ENCODE measurements at regions not wholly inside any gene's neighbourhood (a gene's known extent, or its start where the extent isn't known, plus 50 kb on each side); places are given as distances from the start of the nearest gene placed in this dataset.

- TF ChIP-seq CTCF (IDR thresholded peaks at IDR 0.05; ENCODE audit: control insufficient read depth, insufficient read depth, low read depth, low read length, missing control alignments), result no peak
- H3K4me3 ChIP-seq (ENCODE audit: control insufficient read depth, low read depth, low read length), result no peak overlapping the region
- DNase-seq (ENCODE audit: low read depth), result no peak
Observed at GRCh38 chr2:223219872-223220657, 168.1 kb downstream of the KCNE4 start.

DNA sequence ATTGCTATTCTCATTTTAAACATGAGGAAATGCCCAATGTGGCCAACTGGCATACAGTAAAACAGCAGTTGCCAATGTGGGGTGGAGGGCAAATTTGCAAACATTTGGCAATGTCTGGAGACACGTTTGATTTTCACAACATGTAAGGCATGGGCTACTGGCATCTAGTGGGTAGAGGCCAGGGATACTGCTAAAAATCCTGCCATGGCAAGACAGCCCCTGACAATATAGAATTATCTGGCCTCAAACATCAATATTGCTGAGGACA lies 168.6 kb downstream of the KCNE4 start:
- no peak overlapping the region for H3K4me3 ChIP-seq (ENCODE audit: control insufficient read depth, low read depth, low read length)
- no peak for DNase-seq (ENCODE audit: low read depth)
- no peak for TF ChIP-seq CTCF (IDR thresholded peaks at IDR 0.05; ENCODE audit: control insufficient read depth, insufficient read depth, low read depth, low read length, missing control alignments)

GRCh38 chr2:223221139-223221835 lies 169.3 kb downstream of the KCNE4 start:
- no peak for DNase-seq (ENCODE audit: low read depth)
- TF ChIP-seq CTCF (IDR thresholded peaks at IDR 0.05; ENCODE audit: control insufficient read depth, insufficient read depth, low read depth, low read length, missing control alignments), result no peak
- no peak overlapping the region for H3K4me3 ChIP-seq (ENCODE audit: control insufficient read depth, low read depth, low read length)

- TF ChIP-seq CTCF (IDR thresholded peaks at IDR 0.05; ENCODE audit: control insufficient read depth, insufficient read depth, low read depth, low read length, missing control alignments), result no peak
- DNase-seq (ENCODE audit: low read depth), result no peak
- H3K4me3 ChIP-seq (ENCODE audit: control insufficient read depth, low read depth, low read length), result no peak overlapping the region
Observed at GRCh38 chr2:223222397-223222796, 170.4 kb downstream of the KCNE4 start.

GRCh38 chr2:223223156-223223555 lies 171.2 kb downstream of the KCNE4 start:
- no peak overlapping the region for H3K4me3 ChIP-seq (ENCODE audit: control insufficient read depth, low read depth, low read length)
- no peak for TF ChIP-seq CTCF (IDR thresholded peaks at IDR 0.05; ENCODE audit: control insufficient read depth, insufficient read depth, low read depth, low read length, missing control alignments)
- no peak for DNase-seq (ENCODE audit: low read depth)

DNA sequence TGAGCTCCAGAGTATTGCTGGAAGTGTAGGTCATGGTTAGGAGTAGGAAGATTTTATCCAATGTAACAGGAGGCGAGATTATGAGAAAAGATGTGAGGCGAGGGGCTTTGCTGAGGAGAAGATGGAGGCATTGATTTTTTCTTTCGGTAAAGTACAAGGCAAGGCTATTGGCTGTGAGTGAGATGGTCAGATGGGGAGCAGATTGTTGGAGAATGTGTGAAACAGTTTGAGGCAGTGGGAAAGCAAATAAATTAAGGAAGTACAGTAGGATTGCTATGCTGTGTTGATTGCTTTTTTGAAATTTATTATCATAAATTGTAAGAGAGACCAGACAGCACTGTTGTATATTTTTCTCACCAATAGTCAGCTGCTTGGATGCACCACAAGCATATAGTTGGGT lies 173.3 kb downstream of the KCNE4 start:
- no peak for DNase-seq (ENCODE audit: low read depth)
- TF ChIP-seq CTCF (IDR thresholded peaks at IDR 0.05; ENCODE audit: control insufficient read depth, insufficient read depth, low read depth, low read length, missing control alignments), result no peak
- no peak overlapping the region for H3K4me3 ChIP-seq (ENCODE audit: control insufficient read depth, low read depth, low read length)

Measured in AG09309 (cell line).